Stimulated activated CD4-positive, alpha-beta T cell treated with anti-CD3 and anti-CD28 coated beads, Interleukin-12 subunit alpha, Interleukin-12 subunit beta, amount 100 ng/mL, for 48 hours (primary cell): ENCODE measurements at regions not wholly inside any gene's neighbourhood (a gene's known extent, or its start where the extent isn't known, plus 50 kb on each side); places are given as distances from the start of the nearest gene placed in this dataset.
"Not testable (repeated sequence)": the region's sequence is repeated elsewhere in the genome, so short reads cannot be mapped to it uniquely, and the experiment has no call there.

ENCODE experiments used
- DNase-seq, 3 donors: peaks; one replicate each; pipeline ENCODE4 v3.0.0-alpha.2; 2020; ENCODE audit warnings: low read depth in 2 of 3, low spot score in 1 of 3

DNA sequence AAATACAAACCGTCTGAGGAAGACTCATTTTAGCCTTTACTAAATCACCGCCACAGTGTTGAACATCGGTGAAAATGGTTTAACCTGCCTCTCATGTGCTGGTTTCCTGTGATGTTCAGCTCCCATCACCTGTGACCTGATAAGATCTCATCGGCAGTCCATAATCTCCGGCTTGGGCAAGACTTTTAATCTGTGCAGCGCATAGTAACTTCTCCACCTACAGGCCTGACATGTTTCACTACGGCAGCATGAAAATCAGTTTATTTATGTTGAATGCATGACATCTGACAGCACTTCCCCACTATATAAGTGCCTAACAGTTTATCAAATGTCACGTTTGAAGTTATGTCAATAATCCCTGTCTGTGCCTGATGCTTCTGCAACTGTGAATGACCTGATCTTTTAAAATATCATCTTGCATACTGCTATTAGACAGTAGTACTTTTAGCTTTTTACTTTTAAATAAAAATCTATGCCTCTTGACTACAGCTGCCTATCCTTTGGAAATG is 1919.8 kb upstream of the AGA start:
- no peak for DNase-seq

DNA sequence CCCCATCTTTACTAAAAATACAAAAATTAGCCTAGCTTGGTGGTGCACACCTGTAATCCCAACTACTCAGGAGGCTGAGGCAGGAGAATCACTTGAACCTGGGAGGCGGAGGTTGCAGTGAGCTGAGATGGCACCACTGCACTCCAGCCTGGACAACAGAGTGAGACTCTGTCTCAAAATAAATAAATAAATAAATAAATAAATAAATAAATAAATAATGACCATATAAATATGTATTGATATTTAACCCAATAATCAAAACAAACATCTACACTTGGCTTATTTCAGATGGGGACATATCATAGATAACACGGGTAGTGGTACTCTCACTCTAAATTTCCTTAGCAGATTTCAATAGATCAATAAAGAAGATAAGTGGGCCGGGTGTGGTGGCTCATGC is 1923.7 kb upstream of the AGA start:
- DNase-seq = not testable (repeated sequence)

DNA sequence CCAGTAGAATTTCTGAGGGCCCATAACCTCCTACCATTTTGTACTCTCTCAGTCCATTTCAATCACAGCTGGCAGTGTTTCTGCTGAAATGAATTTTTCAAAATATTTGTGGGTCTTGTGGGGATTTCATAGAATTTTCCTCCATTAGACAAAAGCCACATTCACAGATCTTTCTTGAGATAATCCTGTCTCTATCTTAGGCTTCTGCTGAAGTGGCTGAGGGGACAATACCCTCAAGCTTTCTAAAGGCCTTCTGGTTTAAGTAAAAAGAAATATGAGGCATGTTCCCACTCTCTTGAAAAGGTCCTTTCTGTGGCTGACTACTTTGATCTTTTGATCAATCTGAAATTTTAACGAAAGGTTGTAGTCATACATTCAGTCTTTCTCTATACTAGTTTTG is 1930.0 kb upstream of the AGA start:
- no peak for DNase-seq

DNA sequence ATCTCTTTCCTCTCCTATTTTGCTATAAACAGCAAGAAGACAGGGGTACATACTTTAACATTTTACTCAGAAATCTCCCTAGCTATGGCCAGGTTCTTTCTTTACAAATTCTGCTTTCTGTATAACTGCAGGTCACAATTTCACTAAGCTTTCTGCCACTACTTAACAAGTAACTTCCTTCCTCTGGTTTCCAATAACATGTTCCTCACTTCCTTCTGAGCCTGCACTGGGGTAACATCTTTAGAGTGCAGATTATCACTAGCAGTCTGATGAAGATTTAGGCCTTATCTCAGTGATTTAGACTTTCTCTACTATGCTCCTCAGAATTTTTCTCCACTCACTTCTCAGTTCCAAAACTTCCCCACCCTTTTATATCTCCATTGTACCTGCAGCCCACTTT is 1930.5 kb upstream of the AGA start:
- DNase-seq = no peak

DNA sequence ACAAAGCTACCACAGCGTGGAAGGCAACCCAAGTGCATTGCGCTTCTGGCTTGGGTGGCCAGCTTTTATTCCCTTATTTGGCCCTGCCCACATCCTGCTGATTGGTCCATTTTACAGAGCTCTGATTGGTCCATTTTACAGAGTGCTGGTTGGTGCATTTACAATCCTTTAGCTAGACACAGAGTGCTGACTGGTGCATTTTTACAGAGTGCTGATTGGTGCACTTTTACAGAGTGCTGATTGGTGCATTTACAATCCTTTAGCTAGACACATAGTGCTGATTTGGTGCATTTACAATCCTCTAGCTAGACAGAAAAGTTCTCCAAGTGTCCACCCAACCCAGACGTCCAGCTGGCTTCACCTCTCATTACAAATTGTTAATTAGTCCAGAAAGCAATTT is 1936.6 kb upstream of the AGA start:
- DNase-seq = not testable (repeated sequence)

DNA sequence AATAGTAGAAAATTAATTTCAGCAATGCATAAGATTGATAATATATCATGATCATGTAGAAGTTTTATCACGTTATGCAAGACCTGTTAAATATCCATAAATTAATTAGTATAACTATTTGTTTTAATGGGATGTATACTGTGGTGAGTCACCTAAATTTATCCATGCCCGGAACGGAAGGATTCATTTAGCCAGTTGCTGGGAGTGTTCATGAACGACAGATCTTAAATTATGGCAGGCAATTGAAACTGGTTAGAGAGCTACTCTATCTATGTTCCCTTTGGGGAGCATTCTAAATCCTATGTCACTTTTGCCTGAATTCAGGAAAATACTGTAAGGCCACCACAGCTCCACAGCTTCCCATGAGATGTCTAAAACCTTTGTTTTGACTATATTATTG is 1950.5 kb upstream of the AGA start:
- no peak for DNase-seq

DNA sequence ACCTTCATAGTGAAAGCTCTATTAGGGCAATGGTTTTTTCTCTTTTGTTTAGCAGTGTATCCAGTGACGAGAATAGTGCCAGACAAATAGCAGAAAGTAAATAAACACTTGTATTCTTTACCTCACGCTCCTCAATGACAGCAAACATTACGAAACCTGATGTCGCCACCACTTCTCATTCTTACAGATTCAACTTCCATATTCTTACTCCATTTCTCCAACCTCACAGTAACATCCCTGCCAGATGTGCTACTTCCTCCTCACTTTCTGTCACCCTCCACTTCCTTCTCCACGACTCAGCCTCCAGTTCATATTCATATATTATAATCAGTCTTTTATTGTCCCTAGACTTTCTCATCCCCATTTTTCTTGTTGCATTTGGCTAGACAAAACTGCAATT is 1956.2 kb upstream of the AGA start:
- no peak for DNase-seq

DNA sequence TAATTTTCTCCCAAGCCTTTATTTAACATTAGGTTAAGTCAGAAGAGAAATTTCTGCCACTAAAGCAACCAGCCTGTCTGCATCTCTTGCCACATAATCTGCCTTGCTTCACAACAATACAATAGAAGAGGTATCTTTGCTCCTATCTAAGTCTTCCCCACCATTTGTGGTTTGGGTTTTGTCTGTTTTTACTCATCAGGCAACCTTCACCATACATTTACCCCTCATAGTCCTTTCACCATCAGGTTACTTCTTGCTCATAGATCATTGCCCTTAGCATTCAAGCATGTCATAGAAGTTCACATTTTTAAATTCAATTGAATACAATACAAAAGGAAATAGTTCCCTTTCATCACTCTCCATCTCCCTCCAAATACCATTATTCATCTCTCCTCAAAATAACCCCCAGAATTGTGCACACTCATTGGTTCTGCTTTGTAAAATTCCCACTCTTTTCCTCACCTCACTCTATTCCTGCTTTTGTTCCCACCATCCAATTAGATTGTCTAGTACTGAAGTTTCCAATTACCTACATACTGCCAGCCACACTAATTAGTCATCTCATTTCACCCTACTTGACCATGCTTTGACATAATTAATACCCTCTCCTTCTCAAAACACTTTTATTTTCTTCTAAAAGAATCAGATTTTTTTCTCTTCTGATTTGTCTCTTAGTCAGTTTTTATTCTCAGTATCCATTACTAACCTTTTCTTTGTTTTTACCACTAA is 1957.0 kb upstream of the AGA start:
- no peak for DNase-seq

DNA sequence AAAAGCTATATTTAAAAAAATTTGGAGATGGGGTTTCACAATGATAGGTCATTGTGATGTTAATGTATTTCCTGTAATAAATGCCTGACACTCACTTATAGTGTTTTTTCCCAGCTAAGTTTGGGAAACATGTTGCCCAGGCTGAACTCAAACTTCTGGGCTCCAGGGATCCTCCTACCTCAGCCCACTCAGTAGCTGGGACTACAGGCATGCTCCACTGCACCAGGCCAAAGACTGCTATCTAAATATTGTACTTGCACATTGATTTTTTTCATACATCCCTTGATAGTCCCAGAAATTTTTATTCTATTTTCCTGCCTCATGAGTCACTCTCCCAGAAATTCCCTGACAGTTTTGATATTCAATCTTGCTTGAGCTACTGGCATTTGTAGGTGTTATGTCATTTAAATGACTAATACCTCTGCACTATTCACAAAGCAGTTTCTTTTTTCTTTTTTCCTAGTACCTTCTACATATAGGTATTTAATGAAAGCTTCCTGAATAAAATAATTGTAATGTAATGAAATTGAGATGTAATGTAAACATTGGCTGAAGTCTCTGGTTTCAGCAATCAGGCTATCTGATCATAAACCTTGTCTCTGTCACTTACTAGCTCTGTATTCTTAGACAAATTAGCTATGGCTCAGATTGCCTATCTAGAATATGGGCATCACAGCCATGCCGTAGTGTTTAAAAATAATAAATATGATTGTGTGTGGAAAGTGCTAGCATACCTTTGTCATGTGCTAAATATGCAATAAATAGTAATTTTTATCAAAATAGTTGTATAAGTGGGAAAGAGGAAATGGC is 1973.0 kb upstream of the AGA start:
- no peak for DNase-seq

DNA sequence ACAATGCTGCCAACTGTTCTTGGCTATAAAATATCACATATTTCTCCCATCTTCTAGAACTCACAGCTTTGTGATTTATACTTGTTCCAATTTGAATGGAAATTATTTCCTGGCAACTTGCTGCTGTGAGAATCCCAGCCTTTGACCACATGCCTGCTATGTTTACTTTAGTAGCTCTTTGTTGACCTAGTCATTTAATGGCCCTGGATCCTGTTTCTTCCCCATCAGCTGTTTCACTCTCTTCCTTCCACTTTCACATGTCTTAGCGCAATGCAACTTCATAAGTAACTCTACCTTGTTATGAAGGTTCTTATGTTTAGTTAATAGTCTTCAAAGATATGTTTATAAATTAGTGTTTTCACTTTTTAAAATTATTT is 1973.6 kb upstream of the AGA start:
- DNase-seq = no peak

DNA sequence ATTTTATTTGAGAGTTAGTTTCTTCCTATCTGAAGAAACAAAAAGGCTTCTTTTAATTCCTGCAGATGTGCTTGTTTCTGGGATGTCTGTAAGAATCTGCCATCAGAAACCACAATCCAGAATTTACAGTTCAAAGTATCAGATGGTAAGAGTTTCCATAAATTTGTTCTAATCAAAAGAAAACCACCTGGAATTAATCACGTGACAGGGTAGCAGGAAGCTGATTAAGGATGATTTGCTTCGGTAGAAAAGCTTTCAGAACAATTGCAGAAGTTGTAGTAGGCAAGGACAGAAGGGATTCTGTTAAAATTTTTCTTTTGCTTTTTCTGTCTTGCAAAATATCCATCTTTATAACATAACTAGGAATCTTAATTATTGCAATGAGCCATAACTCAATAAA is 1975.1 kb upstream of the AGA start:
- no peak for DNase-seq

DNA sequence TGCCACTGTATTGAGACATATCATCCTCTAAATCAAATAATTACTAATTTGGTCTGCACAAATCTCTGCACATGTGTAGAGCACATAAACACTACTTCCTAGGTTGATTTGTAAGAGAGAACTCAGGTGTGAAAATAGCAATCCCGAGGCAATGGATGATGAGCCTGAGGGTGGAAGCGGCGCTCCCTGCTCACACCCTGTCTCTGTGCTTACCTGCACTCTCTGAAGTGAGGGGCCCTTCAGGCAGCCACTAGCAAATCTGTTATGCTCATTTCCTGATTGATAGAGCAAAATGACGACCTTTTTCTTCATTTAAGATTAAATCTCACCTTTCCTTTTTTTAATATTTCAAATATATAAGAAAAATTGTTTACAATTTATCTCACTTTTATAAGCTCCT is 1995.7 kb upstream of the AGA start:
- no peak for DNase-seq

DNA sequence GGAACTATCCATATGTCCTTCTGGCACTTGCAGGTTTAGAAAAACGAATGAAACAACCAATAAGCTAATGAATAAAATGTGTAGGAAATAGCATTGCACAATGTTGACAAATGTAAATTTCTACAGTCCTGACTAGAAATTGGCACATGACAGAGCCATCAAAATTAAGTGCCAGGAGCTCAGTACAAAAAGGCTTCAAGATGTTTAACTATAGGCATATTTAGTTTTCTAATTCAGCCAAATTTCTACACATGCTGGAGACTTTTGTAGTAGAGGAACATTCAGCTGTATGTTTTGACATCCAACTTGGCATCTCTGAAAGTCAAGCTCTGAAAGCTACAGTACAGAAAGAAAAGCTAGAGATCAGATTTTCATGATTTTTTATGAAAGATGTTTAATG is 1999.4 kb upstream of the AGA start:
- DNase-seq = no peak

DNA sequence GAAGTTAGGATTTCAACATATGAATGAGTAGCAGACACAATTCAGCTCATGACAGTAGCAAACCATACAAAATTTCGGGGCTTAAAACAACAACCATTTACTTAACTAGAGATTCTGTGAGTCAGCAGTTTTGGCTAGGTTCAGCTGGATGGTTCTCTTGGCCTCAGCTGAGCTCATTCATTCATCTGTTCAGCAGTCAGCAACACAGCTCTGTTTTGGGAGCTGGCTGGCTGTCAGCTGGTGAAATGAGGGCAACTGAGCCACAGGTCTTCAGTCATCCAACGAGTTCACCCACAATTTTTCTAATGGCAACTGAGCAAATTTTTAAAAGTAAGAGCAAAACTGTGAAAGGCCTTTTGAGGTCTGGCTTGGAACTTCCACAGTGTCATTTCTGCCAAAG is 2005.1 kb upstream of the AGA start:
- no peak for DNase-seq

DNA sequence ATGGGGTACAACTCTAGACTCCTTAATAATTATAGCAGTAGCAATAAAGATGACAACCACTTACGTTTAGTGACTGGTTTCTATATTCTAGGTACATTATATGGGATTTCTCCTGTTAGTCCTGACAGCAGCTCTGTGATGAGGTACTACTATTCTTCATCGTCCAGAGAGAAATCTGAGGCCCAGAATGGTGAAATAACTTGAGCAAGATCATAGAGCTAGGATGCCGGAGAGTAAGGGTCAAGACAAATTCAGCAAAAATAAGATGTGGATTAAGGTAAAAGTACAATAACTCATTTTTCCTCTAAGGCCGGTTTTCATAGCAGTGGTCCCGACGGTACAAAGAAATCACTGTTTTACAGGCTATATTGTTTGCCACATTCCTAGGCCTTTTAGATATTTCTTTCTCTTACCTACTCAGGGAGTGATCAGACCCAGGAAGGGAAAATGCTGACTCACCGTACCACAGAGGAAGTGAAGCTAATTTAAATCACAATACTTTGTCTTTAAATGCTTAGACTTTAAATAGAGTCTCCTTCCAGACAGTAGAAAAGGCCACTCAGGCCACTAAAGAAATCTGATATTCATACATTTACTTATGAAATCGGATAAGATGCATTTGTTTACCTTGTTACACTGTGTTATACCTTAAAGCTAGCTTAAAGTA is 2023.0 kb upstream of the AGA start:
- no peak for DNase-seq

DNA sequence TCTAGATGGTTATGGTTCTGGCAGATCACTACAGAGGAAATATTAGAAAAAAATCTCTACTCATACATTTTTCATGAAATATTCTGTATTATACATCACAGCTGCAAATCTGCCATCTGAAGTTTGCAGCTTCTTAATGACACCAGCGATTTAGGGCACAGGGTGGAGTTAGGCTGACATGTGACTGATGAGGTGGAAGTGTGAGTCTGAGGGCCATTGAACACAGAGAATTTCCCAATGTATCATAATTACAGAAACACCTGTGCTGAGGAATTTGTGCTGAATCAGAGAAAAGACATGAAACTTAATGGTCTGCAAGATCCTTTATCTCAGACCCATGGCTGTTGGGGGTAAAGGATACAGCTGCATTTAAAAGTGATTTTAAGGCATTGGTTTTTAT is 2025.6 kb upstream of the AGA start:
- DNase-seq = no peak

DNA sequence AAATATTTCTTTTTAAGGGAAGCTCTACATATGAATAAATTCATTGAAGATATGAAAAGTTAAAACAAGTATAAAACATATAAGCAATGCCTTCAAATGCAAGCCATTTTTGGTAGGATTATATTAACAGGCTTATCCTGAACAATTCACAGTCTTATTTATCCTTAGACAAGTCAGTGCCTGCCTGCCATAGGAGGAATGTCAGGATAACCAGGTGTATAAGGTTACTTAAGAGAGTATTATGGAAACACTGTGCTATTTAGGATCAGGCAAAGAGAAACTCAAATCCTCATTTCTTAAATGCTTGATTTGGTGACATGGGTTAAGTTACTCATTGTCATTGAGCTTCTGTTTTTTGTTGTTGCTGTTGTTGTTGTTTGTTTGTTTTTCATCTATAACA is 2029.9 kb upstream of the AGA start:
- no peak for DNase-seq

DNA sequence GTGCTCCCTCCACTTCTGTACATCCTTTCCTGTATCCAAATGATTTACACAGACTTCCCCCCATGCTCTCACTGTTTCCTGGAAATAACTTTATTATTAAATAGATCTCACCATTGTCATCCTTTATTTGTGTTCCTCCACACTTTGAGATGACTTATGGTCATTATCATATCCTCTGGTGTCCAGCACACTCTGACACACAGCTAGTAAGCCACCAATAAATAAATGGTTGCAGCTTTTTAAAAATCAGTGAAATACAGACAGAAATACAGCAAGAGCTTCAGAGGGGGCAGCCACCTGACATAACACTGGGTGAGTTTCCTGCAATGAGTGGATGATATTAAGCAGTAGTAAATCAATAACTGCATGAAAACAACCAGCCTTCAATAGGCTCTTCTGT is 2036.4 kb upstream of the AGA start:
- no peak for DNase-seq

DNA sequence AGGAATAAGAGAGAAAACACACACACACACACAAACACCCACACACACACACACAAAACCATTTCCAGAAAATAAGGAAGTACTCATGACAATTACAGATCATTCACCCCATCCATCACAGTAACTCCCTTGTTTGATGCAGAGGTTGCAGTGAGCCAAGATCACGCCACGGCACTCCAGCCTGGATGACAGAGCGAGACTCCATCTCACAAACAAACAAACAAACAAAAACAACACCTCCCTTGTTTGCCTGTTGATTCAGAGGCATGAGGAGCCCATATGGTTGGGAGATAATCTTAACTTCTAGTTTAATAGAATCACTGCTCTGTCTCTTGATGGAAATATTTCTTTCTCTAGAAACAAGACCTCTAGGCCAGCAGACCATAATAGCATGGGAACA is 2043.5 kb upstream of the AGA start:
- DNase-seq = no peak

DNA sequence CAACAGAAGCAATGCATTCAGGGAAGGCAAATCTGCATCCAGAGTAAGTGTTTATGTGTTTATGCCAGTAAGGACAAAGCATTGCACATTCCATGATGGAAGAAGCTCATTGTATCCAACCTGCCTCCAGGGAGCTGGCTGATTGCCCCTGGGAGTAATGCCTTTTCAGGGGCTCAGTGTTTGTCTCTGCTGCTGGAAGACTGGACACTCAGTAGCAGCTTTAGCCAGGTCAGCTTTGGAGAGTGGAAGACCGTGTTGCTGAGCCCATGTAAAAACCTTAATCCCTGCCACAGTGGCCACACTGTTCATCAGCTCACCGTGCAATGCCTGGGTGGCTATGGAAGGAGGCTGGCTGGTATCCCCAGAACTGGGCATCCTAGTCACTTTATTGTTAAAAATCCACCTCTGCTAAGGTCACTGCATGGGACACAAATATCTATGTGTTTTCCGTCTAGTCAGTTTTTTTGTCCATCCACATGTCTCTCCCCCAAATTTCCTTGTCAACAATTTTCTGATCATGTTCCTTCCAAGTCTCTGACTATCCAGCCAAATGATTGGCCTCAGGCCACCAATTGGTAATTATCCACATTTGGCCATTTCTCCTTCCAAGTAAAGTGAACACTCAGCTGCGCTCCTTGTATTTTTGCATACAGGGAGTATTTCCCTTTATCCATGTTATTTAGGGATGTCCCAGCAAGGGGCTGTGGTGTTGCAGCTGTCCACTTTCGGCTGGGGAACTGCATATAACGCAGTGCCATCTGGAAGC is 2044.5 kb upstream of the AGA start:
- no peak for DNase-seq

DNA sequence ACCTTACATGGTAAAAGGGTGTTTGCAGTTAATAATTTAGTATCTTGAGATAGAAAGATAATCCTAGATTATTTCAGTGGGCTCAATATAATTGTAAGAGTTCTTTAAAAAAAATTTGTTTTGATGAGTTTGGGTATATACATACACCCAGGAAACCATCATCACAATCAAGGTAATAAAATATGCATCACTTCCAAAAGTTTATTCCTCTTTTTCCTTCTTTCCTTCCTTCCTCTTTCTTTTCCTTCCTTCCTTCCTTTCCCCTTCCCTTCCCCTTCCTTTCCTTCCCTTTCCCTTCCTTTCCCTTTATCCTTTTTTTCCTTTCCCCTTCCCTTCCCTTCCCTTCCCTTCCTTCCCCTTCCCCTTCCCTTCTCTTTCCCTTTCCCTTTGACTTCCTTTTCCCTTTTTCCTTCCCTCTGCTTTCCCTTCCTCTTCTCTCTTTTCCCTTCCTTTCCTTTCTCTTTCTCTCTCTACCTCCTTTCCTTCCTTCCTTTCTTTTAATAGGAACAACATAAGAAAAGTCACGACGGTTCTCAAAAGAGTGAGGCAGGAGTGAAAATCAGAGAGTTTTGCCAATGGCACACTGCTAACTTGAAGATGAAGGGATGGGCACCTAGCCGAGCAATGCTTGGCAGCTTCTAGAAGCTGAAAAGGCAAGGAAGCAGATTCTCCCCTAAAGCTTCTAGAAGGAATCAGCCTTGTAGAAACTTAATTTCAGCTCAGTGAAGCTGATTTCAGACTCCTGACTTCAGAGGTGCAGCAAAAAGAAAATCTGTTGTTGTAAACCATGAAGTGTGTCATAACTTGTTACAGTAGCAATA is 2050.2 kb upstream of the AGA start:
- DNase-seq = no peak
